Sigmoid colon (tissue), 6 donors: ENCODE measurements at regions not wholly inside any gene's neighbourhood (a gene's known extent, or its start where the extent isn't known, plus 50 kb on each side); places are given as distances from the start of the nearest gene placed in this dataset.
"Not testable (repeated sequence)": the region's sequence is repeated elsewhere in the genome, so short reads cannot be mapped to it uniquely, and the experiment has no call there.

Experiments
- DNase-seq: peaks from one replicate; pipeline ENCODE4 v3.0.0-alpha.2; 2019
- H3K27ac ChIP-seq, 4 donors: fragments of 200-600 bp; sonication (generic); one replicate each; pipeline ENCODE4 v1.5.1; 2016 to 2019; ENCODE audit warnings: mild to moderate bottlenecking in 1 of 4
- H3K27me3 ChIP-seq, 3 donors: fragments of 200-600 bp; sonication (generic); one replicate each; pipeline ENCODE4 v1.5.1; 2019; ENCODE audit warnings: mild to moderate bottlenecking in 1 of 3
- H3K36me3 ChIP-seq, 4 donors: fragments of 200-600 bp; sonication (generic); one replicate each; pipeline ENCODE4 v1.5.1; 2016 to 2019
- H3K4me1 ChIP-seq, 4 donors: fragments of 200-600 bp; sonication (generic); one replicate each; pipeline ENCODE4 v1.5.1; 2017 to 2019
- H3K4me3 ChIP-seq, 4 donors: fragments of 200-600 bp; sonication (generic); one replicate each; pipeline ENCODE4 v1.5.1; 2017 to 2019; ENCODE audit warnings: mild to moderate bottlenecking in 2 of 4, moderate library complexity in 1 of 4
- H3K9me3 ChIP-seq, 4 donors: fragments of 200-600 bp in 3 of 4; sonication (generic) in 3 of 4; one replicate each; pipeline versions ENCODE4 v1.5.1 to v1.6.1; 2013 to 2019
- CTCF ChIP-seq, 4 experiments: fragments of 450-650 bp in 3 of 4; fragments of 200-600 bp in 1 of 4; IDR thresholded peaks; one replicate each; pipeline ENCODE4 v1.5.1; 2016 to 2019; ENCODE audit warnings: antibody characterized with exemption in 4 of 4, mild to moderate bottlenecking in 3 of 4, moderate library complexity in 2 of 4
- EP300 ChIP-seq, 4 donors: sonication (generic); formaldehyde crosslinking; IDR thresholded peaks; one replicate each; pipeline ENCODE4 v1.6.1; 2017; ENCODE audit warnings: antibody characterized with exemption in 4 of 4
- POLR2A ChIP-seq, 2 donors: fragments of 450-650 bp; IDR thresholded peaks; one replicate each; pipeline ENCODE4 v1.6.1; 2016; ENCODE audit warnings: antibody characterized with exemption in 2 of 2, mild to moderate bottlenecking in 2 of 2, moderate library complexity in 2 of 2
- POLR2AphosphoS5 ChIP-seq, 4 donors: sonication (generic); formaldehyde crosslinking; IDR thresholded peaks; one replicate each; pipeline ENCODE4 v1.6.1; 2017; ENCODE audit warnings: antibody characterized with exemption in 4 of 4
- WGBS, 2 donors: extraction: QIAGEN DNeasy Blood & Tissue Kit; methylation state at CpG; one replicate each; pipeline ENCODE4 v1.1.7; 2013; 5-methylcytosine and 5-hydroxymethylcytosine counted together
- intact Hi-C: fragments of 100-400 bp; cut with DNase I; formaldehyde crosslinking; loops from one replicate; pipeline ENCODE4 v1.15.1; 2023
- donor health status: healthy with polysubstance abuse.
- donor health status: healthy.

GRCh38 chr16:16930309-16931000 lies 540.3 kb downstream of the XYLT1 start:
- Histone ChIP-seq H3K27me3 (no peaks in the 10 kb centered on the region), H3K9me3 (peaks cover 0 to 4% (median 0%) of the 10 kb centered on the region in 4 donors), H3K27ac (no peak overlapping the region)

GRCh38 chr16:16933861-16934260 lies 536.9 kb downstream of the XYLT1 start:
- H3K27ac ChIP-seq: no peak overlapping the region
- DNase-seq: no peak
- no peaks in the 10 kb centered on the region for H3K9me3 ChIP-seq
- no peaks in the 10 kb centered on the region for H3K27me3 ChIP-seq
- 85 to 88% methylated on average over 2 of the region's 2 CpGs for WGBS, 2 donors
- H3K36me3 ChIP-seq: no peaks in the 10 kb centered on the region
- H3K4me1 ChIP-seq: no peaks in the 10 kb centered on the region
- TF ChIP-seq CTCF (IDR thresholded peaks at IDR 0.05) (no peak), POLR2AphosphoS5 (IDR thresholded peaks at IDR 0.05) (no peak), POLR2A (IDR thresholded peaks at IDR 0.05) (no peak), EP300 (IDR thresholded peaks at IDR 0.05) (no peak)
- no peak overlapping the region for H3K4me3 ChIP-seq
- intact Hi-C loops: no loop called here

More at GRCh38 chr16:16930309-16931000, 540.3 kb downstream of the XYLT1 start:
- 77 to 78% methylated on average over 7 of the region's 7 CpGs for WGBS, 2 donors
- DNase-seq: no peak
- no peak for TF ChIP-seq POLR2AphosphoS5 (IDR thresholded peaks at IDR 0.05)
- TF ChIP-seq POLR2A (IDR thresholded peaks at IDR 0.05): no peak
- TF ChIP-seq EP300 (IDR thresholded peaks at IDR 0.05): no peak
- no peak for TF ChIP-seq CTCF (IDR thresholded peaks at IDR 0.05)
- no peak overlapping the region for H3K4me3 ChIP-seq
- H3K4me1 ChIP-seq: no peaks in the 10 kb centered on the region
- intact Hi-C loops: no loop called here
- no peaks in the 10 kb centered on the region for H3K36me3 ChIP-seq

- H3K4me1 ChIP-seq: no peaks in the 10 kb centered on the region
- WGBS, 2 donors: 87 to 90% methylated on average over 7 of the region's 7 CpGs
- TF ChIP-seq CTCF (IDR thresholded peaks at IDR 0.05) (no peak), POLR2AphosphoS5 (IDR thresholded peaks at IDR 0.05) (no peak), POLR2A (IDR thresholded peaks at IDR 0.05) (no peak)
- DNase-seq: no peak
- H3K27ac ChIP-seq: no peak overlapping the region
- no peak overlapping the region for H3K4me3 ChIP-seq
- H3K36me3 ChIP-seq: no peaks in the 10 kb centered on the region
- H3K9me3 ChIP-seq: no peaks in the 10 kb centered on the region
- H3K27me3 ChIP-seq: peaks cover 0 to 2% (median 0%) of the 10 kb centered on the region in 3 donors
- intact Hi-C loops: no loop called here
These were observed 536.1 kb downstream of the XYLT1 start for GRCh38 chr16:16934660-16935059.

- WGBS, 2 donors: 83 to 86% methylated on average over 4 of the region's 4 CpGs
- DNase-seq, H3K27ac ChIP-seq, H3K4me1 ChIP-seq, H3K4me3 ChIP-seq, intact Hi-C loops, H3K9me3 ChIP-seq, H3K36me3 ChIP-seq: not testable (repeated sequence)
- H3K27me3 ChIP-seq: peaks cover 0 to 11% (median 0%) of the 10 kb centered on the region in 3 donors
These were observed 534.9 kb downstream of the XYLT1 start for GRCh38 chr16:16935909-16936308.

GRCh38 chr16:16937576-16937975 lies 533.2 kb downstream of the XYLT1 start:
- Histone ChIP-seq H3K27me3 (peaks cover 0 to 11% (median 0%) of the 10 kb centered on the region in 3 donors), H3K4me1 (no peaks in the 10 kb centered on the region), H3K9me3 (no peaks in the 10 kb centered on the region), H3K36me3 (no peaks in the 10 kb centered on the region), H3K4me3 (no peak overlapping the region), H3K27ac (no peak overlapping the region)
- DNase-seq: no peak
- no peak for TF ChIP-seq POLR2AphosphoS5 (IDR thresholded peaks at IDR 0.05)
- no peak for TF ChIP-seq CTCF (IDR thresholded peaks at IDR 0.05)
- TF ChIP-seq POLR2A (IDR thresholded peaks at IDR 0.05): no peak
- TF ChIP-seq EP300 (IDR thresholded peaks at IDR 0.05): no peak
- intact Hi-C loops: no loop called here
- 56 to 81% methylated on average over 2 of the region's 2 CpGs for WGBS, 2 donors
